HG02852 (cell line): ENCODE measurements at regions not wholly inside any gene's neighbourhood (a gene's known extent, or its start where the extent isn't known, plus 50 kb on each side); places are given as distances from the start of the nearest gene placed in this dataset.

Experiments used
- ATAC-seq: cut with Tn5 transposase; IDR thresholded peaks from one replicate; pipeline ENCODE4 v1.9.1; 2021; ENCODE audit warnings: mild to moderate bottlenecking, moderate library complexity; ENCODE audit not compliant: unreplicated experiment

DNA sequence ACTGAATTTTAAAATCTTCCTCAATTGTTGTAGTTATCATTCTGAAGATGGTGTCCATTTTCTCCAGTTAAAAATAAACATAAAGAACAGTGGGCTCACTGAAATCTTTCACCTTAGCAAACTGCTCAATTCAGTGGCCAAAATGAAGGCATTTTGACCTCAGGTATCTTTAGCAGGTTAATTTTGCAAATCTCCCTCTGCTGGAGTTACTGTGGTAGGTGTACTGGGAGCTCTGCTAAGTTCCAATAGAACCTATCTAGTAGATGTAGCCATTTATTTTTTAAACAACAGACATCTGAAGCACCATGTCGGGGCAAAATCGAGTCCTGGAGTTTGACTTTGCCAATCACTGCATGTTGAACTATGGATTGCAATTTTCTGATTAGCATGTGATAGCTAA lies 177.1 kb downstream of the IRS1 start:
- ATAC-seq: no peak

DNA sequence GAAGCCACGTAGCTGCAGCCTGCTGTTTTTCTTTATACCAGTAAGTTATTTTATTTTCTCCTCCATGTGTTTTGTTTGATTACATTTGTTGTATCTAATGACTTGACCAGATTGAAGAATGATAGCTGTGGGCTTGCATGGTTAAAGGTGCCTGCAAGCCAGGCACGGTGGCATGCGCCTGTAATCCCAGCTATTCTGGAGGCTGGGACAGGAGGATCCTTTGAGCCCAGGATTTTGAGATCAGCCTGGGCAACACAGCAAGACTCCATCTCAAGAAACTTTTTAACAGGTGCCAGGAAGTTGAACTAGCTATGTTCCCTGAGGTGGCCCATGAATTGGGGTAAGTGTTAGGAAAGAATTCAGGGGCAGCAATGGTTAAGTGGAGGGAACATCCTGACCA lies 179.4 kb downstream of the IRS1 start:
- no peak for ATAC-seq

GRCh38 chr2:226619707-226620106 lies 179.9 kb downstream of the IRS1 start:
- no peak for ATAC-seq

DNA sequence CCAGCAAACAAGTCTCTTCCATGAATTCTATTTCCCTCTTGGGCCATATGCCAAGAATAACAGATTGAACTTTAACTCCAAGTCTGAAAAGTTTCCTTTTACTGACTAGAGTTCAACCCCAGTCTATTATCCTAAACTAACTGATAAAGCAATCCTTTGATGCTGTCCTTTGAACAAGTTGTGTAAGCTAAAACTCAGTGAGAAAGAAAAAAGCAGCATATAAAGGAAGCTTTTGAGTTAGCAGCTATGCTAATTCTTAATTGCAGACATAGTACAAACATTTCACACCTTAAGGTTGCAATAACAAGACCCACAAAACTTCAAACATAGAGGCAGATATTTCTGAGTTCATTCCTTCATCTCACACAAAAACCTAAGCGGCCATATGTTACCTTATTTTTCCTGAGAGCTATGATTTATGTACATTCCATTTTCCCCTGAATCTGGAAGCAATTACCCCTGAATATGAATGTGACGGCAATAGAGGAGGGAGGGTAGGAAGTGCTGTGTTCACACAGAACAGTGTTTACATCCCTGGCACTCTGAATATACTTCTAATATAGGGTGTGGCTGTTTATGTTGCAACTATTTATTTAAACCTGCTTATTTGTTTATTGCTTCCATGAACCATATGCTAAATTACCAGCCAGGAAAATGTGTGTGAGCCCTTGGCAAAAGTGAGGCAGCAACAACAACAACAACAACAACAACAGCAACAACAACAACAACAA lies 180.6 kb downstream of the IRS1 start:
- no peak for ATAC-seq

DNA sequence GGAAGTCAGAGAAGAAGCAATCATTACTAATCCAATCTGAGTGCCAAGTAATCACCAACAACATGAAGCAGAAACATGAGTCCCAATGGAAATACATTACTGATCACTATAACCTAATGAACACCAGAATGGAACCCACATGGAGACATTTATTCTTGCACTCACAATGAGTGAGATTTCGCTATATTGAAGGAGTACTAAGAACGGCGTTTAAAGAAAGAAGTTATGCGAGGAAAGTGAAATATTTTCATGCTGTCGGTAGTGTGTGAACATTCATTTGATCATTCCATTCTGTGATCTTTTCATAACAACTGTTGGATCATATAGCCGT lies 181.1 kb downstream of the IRS1 start:
- no peak for ATAC-seq

DNA sequence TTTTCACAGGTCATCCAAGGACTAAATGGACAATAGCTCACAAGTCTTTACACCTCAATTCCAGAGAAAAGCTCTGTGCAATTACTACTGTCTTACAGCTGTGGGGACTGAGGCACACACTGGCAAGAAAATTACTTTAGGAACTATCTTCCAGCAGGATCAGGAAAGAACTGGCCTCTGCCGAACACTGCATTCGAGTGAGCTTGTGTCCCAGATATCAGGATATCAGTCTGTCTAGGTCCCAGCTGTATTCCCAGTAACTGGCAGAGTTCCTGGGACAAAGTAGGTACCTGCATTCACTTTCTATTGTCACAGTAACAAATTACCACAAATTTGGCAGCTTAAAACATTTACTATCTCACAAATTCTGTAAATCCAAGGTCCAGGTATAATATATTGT lies 183.7 kb downstream of the IRS1 start:
- no peak for ATAC-seq

GRCh38 chr2:226611944-226612318 lies 187.7 kb downstream of the IRS1 start:
- no peak for ATAC-seq

- no peak for ATAC-seq
Observed at GRCh38 chr2:226611196-226611943, 188.2 kb downstream of the IRS1 start.

GRCh38 chr2:226609366-226609765 lies 190.3 kb downstream of the IRS1 start:
- no peak for ATAC-seq

GRCh38 chr2:226608451-226608850 lies 191.2 kb downstream of the IRS1 start:
- no peak for ATAC-seq

DNA sequence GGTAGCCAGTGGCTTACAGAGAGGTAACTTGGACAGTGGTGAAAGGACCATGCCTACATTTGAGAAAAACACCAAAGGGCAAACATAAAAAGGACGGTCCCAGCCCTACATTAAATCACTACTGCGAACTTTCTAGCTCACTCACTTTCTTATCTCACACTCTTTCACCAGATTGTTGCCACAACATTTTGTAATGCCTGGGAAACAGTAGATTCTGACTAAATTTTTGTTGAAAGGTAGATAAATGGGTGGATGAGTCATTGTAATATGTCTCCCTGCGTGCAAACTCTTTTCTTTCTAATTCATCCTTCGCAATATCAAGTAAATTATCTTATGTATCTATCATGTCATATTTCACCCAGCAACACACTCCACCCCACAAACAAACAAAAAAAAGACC lies 192.2 kb downstream of the IRS1 start:
- ATAC-seq: no peak

- no peak for ATAC-seq
Observed at GRCh38 chr2:226605642-226606041, 194.0 kb downstream of the IRS1 start.

GRCh38 chr2:226603606-226604005 lies 196.0 kb downstream of the IRS1 start:
- ATAC-seq: no peak

- ATAC-seq: no peak
Observed at GRCh38 chr2:226601881-226602662, 197.5 kb downstream of the IRS1 start.

DNA sequence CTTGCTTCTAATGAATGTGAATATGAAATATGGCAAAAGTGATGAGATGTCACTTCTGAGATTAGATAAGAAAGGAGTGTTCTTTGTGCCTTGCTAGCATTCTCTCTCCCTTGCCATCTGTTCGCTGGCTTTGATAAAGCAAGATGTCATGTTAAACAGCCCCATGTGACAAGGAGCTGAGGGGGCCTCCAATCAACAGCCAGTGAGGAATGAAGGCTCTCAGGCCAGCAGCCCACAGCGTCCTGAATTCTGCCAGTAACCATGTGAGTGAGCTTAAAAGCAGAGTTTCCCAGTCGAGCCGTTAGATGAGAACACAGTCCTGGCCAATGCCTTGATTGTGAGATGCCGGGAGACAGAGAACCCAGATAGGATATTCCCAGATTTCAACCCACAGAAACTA lies 198.8 kb downstream of the IRS1 start:
- no peak for ATAC-seq

DNA sequence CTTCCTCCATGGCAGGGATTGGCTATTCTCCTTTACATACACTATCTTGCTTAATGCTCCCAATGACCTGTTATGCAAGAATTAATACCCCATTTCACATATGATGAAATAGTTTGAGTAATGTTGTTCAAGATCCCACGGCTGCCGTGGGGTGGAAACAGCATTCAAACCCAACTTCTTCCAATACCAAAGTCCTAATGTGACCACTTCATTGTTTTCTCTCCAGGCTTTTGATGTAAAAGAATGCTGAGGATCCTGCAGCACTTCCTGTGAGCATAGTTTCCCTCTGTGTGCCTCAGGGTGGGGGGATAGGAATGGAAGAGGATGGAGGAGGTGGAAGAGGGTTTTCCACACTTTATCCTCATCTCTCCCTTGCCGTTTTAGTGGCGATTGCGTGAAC lies 199.4 kb downstream of the IRS1 start:
- no peak for ATAC-seq

- no peak for ATAC-seq
Observed at GRCh38 chr2:226589043-226589442, 210.6 kb downstream of the IRS1 start.

GRCh38 chr2:226585130-226585561 lies 214.5 kb downstream of the IRS1 start:
- ATAC-seq: no peak

DNA sequence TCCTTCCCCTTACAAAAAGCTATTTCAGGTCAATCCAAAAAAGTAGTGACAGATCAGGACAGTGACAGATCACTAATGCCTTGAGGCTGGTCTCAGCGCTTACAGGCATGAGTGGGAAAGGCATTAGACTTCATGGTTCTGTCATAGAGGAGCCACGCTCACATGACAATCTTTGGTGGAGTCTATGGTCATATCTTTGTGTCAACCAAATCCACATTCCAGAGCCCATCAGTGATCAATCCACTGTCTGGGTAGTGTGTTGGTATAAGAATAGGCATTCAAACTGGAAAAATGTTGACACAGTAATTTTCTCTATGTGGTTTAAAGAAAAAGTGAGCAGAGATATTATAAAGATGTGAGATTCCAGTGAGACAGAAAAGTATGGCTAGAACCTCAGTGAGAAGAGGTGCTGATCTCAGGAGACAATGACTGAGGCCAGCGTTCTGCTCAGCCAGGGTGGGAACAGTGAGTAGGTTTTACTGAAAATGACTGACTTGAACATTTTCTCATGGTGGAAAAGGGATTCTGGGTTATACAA lies 215.0 kb downstream of the IRS1 start:
- ATAC-seq: no peak

DNA sequence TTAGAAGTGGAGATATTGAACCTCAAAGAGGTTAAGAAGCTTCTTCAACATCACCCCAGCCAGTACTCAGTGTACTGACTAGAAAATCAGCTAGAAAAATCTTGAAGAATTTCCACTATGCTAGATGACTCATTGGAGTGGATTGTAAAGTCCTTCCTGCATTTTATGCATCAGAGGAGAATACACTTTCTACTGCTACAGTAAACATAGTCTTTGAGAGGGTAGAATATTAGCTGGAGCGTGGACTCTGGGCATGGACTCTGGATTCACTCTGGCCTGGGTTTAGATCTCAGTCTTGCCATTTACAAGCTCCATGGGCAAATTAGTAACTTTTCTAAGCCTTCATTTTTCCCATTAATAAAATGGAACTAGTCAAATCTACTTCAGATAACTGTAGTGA lies 215.9 kb downstream of the IRS1 start:
- no peak for ATAC-seq

GRCh38 chr2:226581661-226582060 lies 218.0 kb downstream of the IRS1 start:
- no peak for ATAC-seq

DNA sequence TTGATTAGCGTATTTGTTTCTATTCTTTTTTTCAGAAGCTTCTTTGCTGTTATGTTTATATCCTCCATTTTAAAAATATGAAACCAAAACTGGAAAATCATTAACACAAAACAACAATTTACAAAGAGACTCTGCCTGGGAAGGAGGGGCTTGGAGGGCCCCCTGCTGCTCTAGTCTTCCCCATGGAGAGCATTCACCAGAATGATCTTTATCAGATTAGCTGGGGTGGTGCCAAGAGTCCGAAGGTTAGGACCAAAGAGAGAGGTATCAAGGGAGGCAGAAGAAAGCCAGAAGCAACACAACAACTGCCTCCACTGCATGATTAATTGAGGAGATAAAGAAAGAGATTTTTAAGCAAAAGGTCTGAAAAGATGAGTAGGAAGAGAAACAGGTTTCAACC lies 218.6 kb downstream of the IRS1 start:
- ATAC-seq: no peak
